H1 (cell line): ENCODE measurements at regions not wholly inside any gene's neighbourhood (a gene's known extent, or its start where the extent isn't known, plus 50 kb on each side); places are given as distances from the start of the nearest gene placed in this dataset.

Source experiments
- CTCF ChIA-PET: fragments of 300-600 bp; sonication (Branson Sonifier 250); formaldehyde crosslinking; loops from one replicate; lab custom pipeline; 2021; ENCODE audit not compliant: partially characterized antibody; lab: Charles Lee
- POLR2A ChIA-PET: fragments of 300-600 bp; sonication (Branson Sonifier 250); formaldehyde crosslinking; loops from one replicate; lab custom pipeline; 2021; ENCODE audit warnings: inconsistent platforms; ENCODE audit not compliant: partially characterized antibody; lab: Charles Lee
- DNase-seq, 2 experiments: peaks; one replicate each; pipeline versions ENCODE4 v3.0.0 to v3.0.0-alpha.2; 2010 to 2022; ENCODE audit warnings: low spot score in 2 of 2, low read depth in 1 of 2, mixed read lengths in 1 of 2
- FAIRE-seq: peaks from 2 replicates; lab custom pipeline; 2011; peaks lifted over from hg19 to GRCh38; lab: Jason Lieb, UNC
- H2AFZ ChIP-seq: 2 replicates; pipeline ENCODE4 v1.8.1; 2012; ENCODE audit warnings: low read length, inconsistent platforms
- H2AK5ac ChIP-seq: 2 replicates; pipeline ENCODE4 v1.6.1; 2013; ENCODE audit warnings: low read depth, low read length
- H2BK120ac ChIP-seq: replicated peaks from 2 replicates; pipeline ENCODE3; 2013; ENCODE audit warnings: low read depth, low read length, inconsistent platforms
- H2BK12ac ChIP-seq: 2 replicates; pipeline ENCODE4 v1.6.1; 2013; ENCODE audit warnings: low read depth, low read length
- H2BK15ac ChIP-seq: 2 replicates; pipeline ENCODE4 v1.6.1; 2013; ENCODE audit warnings: low read length
- H2BK20ac ChIP-seq: 2 replicates; pipeline ENCODE4 v1.6.1; 2013; ENCODE audit warnings: low read length
- H2BK5ac ChIP-seq: 2 replicates; pipeline ENCODE4 v1.6.1; 2013; ENCODE audit warnings: low read depth, low read length
- H3K14ac ChIP-seq: 2 replicates; pipeline ENCODE4 v1.6.1; 2013; ENCODE audit warnings: inconsistent platforms; ENCODE audit not compliant: insufficient read length
- H3K18ac ChIP-seq: 2 replicates; pipeline ENCODE4 v1.6.1; 2013; ENCODE audit warnings: low read length; ENCODE audit errors: extremely low read depth
- H3K23ac ChIP-seq: 2 replicates; pipeline ENCODE4 v1.6.1; 2013; ENCODE audit warnings: inconsistent platforms; ENCODE audit not compliant: insufficient read length
- H3K23me2 ChIP-seq: 2 replicates; pipeline ENCODE4 v1.6.1; 2013; ENCODE audit warnings: low read depth, low read length
- H3K27ac ChIP-seq: 2 replicates; pipeline ENCODE4 v1.6.1; 2011; ENCODE audit warnings: low read depth, low read length, inconsistent platforms
- H3K27me3 ChIP-seq, 4 experiments: replicated peaks in 1 of 4; 1 replicate in 1 of 4; 2 replicates in 3 of 4; pipeline versions ENCODE4 v1.6.1 to v1.8.1; 2011 to 2013; ENCODE audit warnings: low read length in 3 of 4, mild to moderate bottlenecking in 3 of 4, inconsistent platforms in 2 of 4, mixed read lengths in 2 of 4, moderate library complexity in 1 of 4; ENCODE audit not compliant: control insufficient read depth in 3 of 4, insufficient read depth in 3 of 4; ENCODE audit errors: extremely low read depth in 1 of 4
- H3K36me3 ChIP-seq, 4 experiments: 2 replicates each; pipeline versions ENCODE4 v1.6.1 to v1.8.1; 2011 to 2013; ENCODE audit warnings: mild to moderate bottlenecking in 4 of 4, low read length in 3 of 4, moderate library complexity in 2 of 4, control low read depth in 1 of 4, inconsistent platforms in 1 of 4; ENCODE audit not compliant: insufficient read depth in 4 of 4, control insufficient read depth in 2 of 4
- H3K4ac ChIP-seq: replicated peaks from 2 replicates; pipeline ENCODE3; 2013; ENCODE audit warnings: low read length, low read depth, mixed read lengths, inconsistent platforms; ENCODE audit not compliant: insufficient read length
- H3K4me1 ChIP-seq, 4 experiments: replicated peaks in 1 of 4; 1 replicate in 1 of 4; 2 replicates in 3 of 4; pipeline versions ENCODE4 v1.6.1 to v1.8.1; 2011 to 2013; ENCODE audit warnings: low read length in 3 of 4, inconsistent platforms in 2 of 4, mixed read lengths in 1 of 4; ENCODE audit not compliant: insufficient read depth in 4 of 4, control insufficient read depth in 3 of 4
- H3K4me2 ChIP-seq, 2 experiments: 2 replicates each; pipeline versions ENCODE4 v1.6.1 to v1.8.1; 2011 to 2013; ENCODE audit warnings: low read depth in 2 of 2, low read length in 2 of 2, control low read depth in 1 of 2, inconsistent platforms in 1 of 2, mild to moderate bottlenecking in 1 of 2; ENCODE audit not compliant: insufficient read depth in 1 of 2
- H3K4me3 ChIP-seq, 4 experiments: fragments of 200-600, 300-600 bp in 1 of 4; sonication (generic), shearing (Covaris generic), sonication (Bioruptor Twin) in 1 of 4; 2 replicates each; pipeline versions ENCODE4 v1.5.1 to v1.8.1; 2011 to 2016; ENCODE audit warnings: low read length in 4 of 4, low read depth in 3 of 4, control low read depth in 2 of 4, inconsistent platforms in 2 of 4, mild to moderate bottlenecking in 2 of 4, mixed read lengths in 1 of 4, moderate library complexity in 1 of 4; ENCODE audit not compliant: insufficient read depth in 2 of 4; ENCODE audit errors: extremely low read depth in 1 of 4
- H3K56ac ChIP-seq: replicated peaks from 2 replicates; pipeline ENCODE3; 2013; ENCODE audit warnings: low read depth, mild to moderate bottlenecking, mixed read lengths, low read length, inconsistent platforms; ENCODE audit not compliant: insufficient read length
- H3K79me1 ChIP-seq: 2 replicates; pipeline ENCODE4 v1.6.1; 2013; ENCODE audit warnings: low read depth, low read length, control low read depth
- H3K79me2 ChIP-seq, 2 experiments: 2 replicates each; pipeline versions ENCODE4 v1.6.1 to v1.8.1; 2012 to 2013; ENCODE audit warnings: low read length in 2 of 2, mild to moderate bottlenecking in 2 of 2, inconsistent platforms in 1 of 2; ENCODE audit not compliant: insufficient read depth in 2 of 2, control insufficient read depth in 1 of 2
- H3K9ac ChIP-seq, 4 experiments: replicated peaks in 1 of 4; 1 replicate in 1 of 4; 2 replicates in 3 of 4; pipeline versions ENCODE4 v1.6.1 to v1.8.1; 2011 to 2013; ENCODE audit warnings: low read depth in 3 of 4, low read length in 3 of 4, control low read depth in 2 of 4, mild to moderate bottlenecking in 2 of 4, moderate library complexity in 2 of 4, inconsistent platforms in 1 of 4; ENCODE audit errors: extremely low read depth in 1 of 4
- H3K9me3 ChIP-seq, 2 experiments: 2 replicates each; pipeline versions ENCODE4 v1.6.1 to v1.8.1; 2012 to 2013; ENCODE audit warnings: mild to moderate bottlenecking in 2 of 2, moderate library complexity in 2 of 2, control low read depth in 1 of 2, inconsistent platforms in 1 of 2, low read depth in 1 of 2, low read length in 1 of 2, mixed read lengths in 1 of 2; ENCODE audit not compliant: insufficient read depth in 2 of 2
- H4K20me1 ChIP-seq, 2 experiments: replicated peaks in 1 of 2; 2 replicates each; pipeline versions ENCODE3 to v1.8.1; 2011 to 2013; ENCODE audit warnings: inconsistent platforms in 2 of 2, low read length in 2 of 2, mild to moderate bottlenecking in 1 of 2; ENCODE audit not compliant: insufficient read depth in 2 of 2, control insufficient read depth in 1 of 2
- H4K5ac ChIP-seq: 2 replicates; pipeline ENCODE4 v1.6.1; 2013; ENCODE audit warnings: low read length, low read depth, mixed read lengths, inconsistent platforms; ENCODE audit not compliant: insufficient read length
- H4K8ac ChIP-seq: 2 replicates; pipeline ENCODE4 v1.8.0; 2013; ENCODE audit warnings: mild to moderate bottlenecking, moderate library complexity, low read length, inconsistent platforms; ENCODE audit not compliant: insufficient read depth; ENCODE audit errors: extremely low read depth
- H4K91ac ChIP-seq: replicated peaks from 2 replicates; pipeline ENCODE3; 2013; ENCODE audit warnings: low read length, mixed read lengths, inconsistent platforms; ENCODE audit not compliant: insufficient read length
- CTCF ChIP-seq, 3 experiments: IDR thresholded peaks; 1 replicate in 2 of 3; 2 replicates in 1 of 3; pipeline versions ENCODE4 v1.5.1 to v1.6.1; 2011; ENCODE audit warnings: low read length in 3 of 3, mild to moderate bottlenecking in 3 of 3, inconsistent platforms in 2 of 3, low read depth in 1 of 3, moderate library complexity in 1 of 3; ENCODE audit not compliant: insufficient read depth in 1 of 3; ENCODE audit errors: control extremely low read depth in 1 of 3
- RFX5 ChIP-seq: IDR thresholded peaks from 2 replicates; pipeline ENCODE4 v1.6.1; 2011; ENCODE audit warnings: low read depth, low read length, improper control_type of control experiment, borderline replicate concordance
- YY1 ChIP-seq: IDR thresholded peaks from 2 replicates; pipeline ENCODE4 v1.6.1; 2011; ENCODE audit warnings: low read depth, mild to moderate bottlenecking, low read length

GRCh38 chr2:52416340-52416739, 1351.3 kb upstream of the CHAC2 start:
- H3K18ac ChIP-seq, result 0 out of 2 replicates have a peak overlapping the region, but pooled peaks have one; percentile 9
- no peak overlapping the region for H3K9ac ChIP-seq
- no peak overlapping the region for H2BK5ac ChIP-seq
- H3K4me2 ChIP-seq, result no peak overlapping the region
- H3K56ac ChIP-seq, result no peak overlapping the region
- H3K4ac ChIP-seq, result no peak overlapping the region
- no peak overlapping the region for H3K4me3 ChIP-seq
- H3K23ac ChIP-seq, result no peak overlapping the region
- H3K9me3 ChIP-seq, result peaks cover 8 to 13% of the 10 kb centered on the region in 2 experiments
- FAIRE-seq (peak; percentile 19), DNase-seq (no peak)
- POLR2A ChIA-PET, result no interaction called here
- no peak overlapping the region for H2BK12ac ChIP-seq
- H3K27ac ChIP-seq, result no peak overlapping the region
- CTCF ChIA-PET, result interaction anchor here (0.6 to 2.3 kb wide), 15 partner anchors 9 to 223 kb away, joined by 3 to 12 read pairs (median 3); no protein-coding TSS in a partner anchor
- peak overlapping the region; percentile 42; the same call in 1 of the 2 replicates for H2AFZ ChIP-seq
- H3K27me3 ChIP-seq, result no peaks in the 10 kb centered on the region
- no peaks in the 10 kb centered on the region for H3K79me1 ChIP-seq
- H4K91ac ChIP-seq, result no peak overlapping the region
- 0 out of 2 replicates have a peak overlapping the region, but pooled peaks have one; percentile 18 for H2BK15ac ChIP-seq
- H2AK5ac ChIP-seq, result no peak overlapping the region
- H4K8ac ChIP-seq, result no peak overlapping the region
- H3K4me1 ChIP-seq, result no peaks in the 10 kb centered on the region
- no peak overlapping the region for H2BK120ac ChIP-seq
- H4K20me1 ChIP-seq, result no peaks in the 10 kb centered on the region
- H3K79me2 ChIP-seq, result no peaks in the 10 kb centered on the region
- no peak overlapping the region for H2BK20ac ChIP-seq
- no peaks in the 10 kb centered on the region for H3K36me3 ChIP-seq
- H3K23me2 ChIP-seq, result no peaks in the 10 kb centered on the region
- no peak overlapping the region for H3K14ac ChIP-seq
- no peak overlapping the region for H4K5ac ChIP-seq
- TF ChIP-seq CTCF (IDR thresholded peaks at IDR 0.05; ENCODE audit: control extremely low read depth in 1 of 3, insufficient read depth in 1 of 3, low read depth in 1 of 3, low read length in 3 of 3) (peak in 2 of 3 experiments; percentile 33 to 39; a peak in 2 of 4 replicates), YY1 (no peak), RFX5 (no peak)
